ENCODE measurements at regions not wholly inside any gene's neighbourhood (a gene's known extent, or its start where the extent isn't known, plus 50 kb on each side); places are given as distances from the start of the nearest gene placed in this dataset.

DNA sequence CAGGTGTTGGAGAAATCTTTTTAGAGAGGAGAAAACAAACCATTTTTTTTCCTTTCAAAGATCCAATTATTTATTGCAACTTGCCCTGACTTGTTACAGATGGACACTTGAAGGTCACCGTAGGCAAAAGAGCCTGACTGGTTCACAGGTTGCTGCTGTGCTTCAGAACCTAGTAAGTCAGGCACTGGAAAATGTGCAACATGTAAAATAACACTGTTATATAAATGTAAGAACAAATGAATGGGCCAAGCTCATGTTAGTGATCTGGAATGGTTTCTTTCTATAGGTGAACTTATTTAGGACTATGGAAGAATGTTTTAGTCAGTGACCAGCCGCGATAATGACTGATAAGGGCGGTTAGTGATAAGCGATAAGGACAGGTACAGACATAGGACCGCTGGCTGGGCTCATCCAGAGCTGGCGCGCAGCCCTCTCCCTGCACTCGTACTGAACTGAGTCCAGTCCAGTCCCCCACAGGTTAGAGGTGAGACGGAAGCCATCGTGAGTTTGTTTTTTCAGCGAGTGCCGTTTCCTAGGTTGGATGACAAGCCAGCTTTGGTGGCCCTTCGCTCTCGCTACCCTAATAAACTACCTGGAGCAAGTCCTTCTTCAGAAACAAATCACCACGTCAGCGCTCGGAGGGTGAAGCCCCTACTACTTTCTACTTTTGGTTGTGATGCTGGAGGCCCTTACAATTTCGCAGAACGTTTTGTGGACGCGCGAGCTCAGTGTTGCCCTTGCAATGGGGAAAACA lies 94.4 kb upstream of the PRDM1 start:
- DNase-seq (ENCODE audit: low spot score): no peak

DNA sequence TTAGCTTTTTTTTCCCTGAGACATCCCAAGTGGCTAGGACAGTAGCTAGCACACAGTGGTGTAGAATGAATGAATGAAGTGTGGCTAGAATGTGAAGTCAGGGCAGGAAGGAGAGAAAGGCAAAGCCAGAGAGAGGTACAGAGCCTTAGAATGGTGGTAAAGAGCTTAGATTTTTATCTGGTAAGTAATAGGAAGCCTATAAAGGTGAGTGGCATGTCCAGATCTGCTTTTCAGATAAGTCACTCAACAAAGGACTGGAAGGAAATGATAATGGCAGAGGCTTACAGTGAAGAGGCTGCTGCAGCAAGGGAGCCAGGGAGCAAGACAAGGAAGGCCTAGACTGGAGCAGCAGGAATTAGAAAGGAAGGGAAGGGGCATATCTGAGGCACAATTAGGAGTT lies 96.0 kb upstream of the PRDM1 start:
- DNase-seq (ENCODE audit: low spot score): no peak

DNA sequence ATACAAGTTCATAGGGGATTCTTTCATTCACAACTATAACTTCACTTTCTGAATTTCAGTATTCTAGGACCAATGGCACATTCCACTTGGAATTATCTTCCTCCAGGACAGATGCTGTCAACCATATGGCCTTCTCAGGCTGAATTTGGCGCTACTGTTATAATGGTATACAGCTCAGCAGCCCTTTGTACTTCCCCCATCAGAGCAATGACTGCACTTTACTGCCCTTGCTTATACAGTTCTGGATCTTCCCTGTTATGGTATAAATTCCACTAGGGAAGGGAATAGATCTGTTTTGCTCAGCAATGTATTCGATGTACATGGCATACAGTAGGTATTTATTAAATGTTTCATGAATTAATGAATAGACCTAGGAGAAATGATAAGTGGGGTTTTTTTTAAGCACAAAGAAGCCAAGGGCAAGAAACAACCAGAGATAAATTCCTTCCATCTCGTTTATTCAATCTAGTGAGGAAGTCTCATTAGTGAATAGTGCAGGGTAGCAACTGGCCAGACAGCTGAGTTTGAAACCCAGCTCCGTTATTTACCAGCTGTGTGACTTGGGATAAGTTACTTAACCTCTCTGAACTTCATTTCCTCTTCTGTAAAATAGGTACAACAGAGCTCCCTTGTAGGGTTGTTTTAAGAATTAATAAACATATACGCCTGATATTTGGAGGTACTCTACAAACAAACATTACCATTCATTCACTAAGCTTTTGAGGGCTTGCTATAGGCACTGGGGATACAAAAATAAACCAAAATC lies 97.1 kb upstream of the PRDM1 start:
- no peak for DNase-seq (ENCODE audit: low spot score)

DNA sequence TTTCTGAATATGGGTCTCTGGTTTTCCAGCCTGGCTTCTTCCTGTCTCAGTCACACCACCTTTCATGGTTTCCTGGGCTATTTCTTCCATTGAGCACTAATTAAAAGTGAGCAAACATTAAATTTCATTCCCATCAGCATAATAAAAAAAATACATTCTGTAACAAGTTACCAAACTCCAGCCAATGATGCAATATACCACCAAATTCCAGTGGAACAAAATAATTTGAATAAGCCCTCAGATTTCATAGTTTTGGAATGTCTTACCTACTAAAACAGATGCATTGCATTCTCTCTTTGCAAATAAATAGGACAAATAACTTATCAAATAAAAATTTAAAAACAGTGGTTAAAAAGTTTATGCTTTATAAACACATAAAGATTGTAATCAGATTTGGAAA lies 97.8 kb upstream of the PRDM1 start:
- no peak for DNase-seq (ENCODE audit: low spot score)

DNA sequence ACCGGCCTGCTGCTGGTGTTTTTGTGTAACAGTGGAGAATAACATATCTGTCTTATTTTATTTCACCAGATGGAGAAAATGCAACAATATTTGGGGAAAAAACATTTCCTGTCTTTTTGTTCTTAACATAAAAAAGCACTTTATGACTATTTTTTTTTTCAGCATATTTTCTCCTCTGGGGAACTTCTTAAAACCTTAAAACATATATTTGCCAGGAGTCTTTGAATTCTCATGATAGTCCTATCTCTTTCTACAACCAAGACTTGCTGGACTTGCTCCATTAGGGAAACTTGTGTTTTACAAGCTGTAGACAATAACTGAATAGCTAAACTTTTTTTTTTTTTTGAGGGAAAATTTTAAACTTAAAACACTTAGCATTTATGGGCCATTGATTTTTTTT lies 98.6 kb upstream of the PRDM1 start:
- no peak for DNase-seq (ENCODE audit: low spot score)

DNA sequence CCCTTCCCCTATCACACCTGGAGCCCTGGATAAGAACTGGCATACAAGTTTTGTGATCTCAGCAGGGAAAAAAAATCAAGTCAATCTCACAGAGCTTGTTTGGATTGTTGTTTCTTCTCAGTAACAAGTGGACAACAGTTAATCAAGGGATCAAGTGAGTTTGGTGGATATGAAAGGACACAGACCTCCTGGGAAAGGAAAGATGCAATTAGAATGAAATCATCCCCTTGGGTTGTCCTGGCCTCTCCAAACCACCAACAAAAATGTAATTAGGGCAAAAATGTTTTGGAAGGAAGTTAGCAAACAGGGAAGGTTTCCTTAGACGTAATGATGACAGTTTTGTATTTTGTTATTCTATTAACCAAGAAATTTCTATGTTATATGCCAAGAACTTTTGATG lies 99.1 kb upstream of the PRDM1 start:
- no peak for DNase-seq (ENCODE audit: low spot score)

DNA sequence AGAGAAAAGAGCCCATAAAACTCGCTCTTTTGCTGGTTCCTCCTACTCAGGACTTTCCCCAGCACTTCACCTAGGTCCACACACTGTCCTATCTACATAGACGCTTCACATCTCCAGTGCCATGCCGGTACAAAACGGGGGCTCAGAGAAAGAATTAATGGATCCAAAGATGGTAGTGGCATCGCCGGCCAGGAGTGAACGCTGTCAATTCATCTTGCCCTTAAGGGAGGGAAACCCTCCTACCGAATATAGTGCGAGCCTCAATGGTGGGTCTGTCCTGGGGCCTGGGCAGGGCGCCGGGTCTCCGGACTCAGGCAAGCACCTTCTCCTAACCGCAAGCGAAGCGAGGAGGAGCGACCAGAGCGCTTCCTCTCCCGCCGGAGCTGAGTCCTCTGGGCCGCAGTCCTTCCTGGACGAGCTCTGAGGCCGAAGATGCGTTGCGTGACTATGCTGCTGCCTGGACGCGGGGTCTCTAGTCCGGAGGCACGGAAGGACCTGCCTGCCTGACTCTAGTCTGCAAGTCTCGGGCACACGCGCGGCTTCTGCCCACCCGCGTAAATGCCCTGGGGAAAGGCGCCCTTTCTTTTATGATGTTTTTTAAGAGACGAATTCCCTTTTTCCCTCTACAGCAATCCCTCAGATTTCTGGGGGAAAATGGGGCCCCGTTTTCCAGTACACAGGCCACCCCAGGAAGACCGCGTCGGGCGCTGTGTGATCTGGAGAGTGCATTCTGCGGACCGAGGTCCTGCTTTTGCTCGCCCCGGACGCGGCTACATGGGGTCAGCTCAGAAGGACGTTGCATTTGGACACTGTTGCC lies 100.1 kb upstream of the PRDM1 start:
- DNase-seq (ENCODE audit: low spot score): no peak

DNA sequence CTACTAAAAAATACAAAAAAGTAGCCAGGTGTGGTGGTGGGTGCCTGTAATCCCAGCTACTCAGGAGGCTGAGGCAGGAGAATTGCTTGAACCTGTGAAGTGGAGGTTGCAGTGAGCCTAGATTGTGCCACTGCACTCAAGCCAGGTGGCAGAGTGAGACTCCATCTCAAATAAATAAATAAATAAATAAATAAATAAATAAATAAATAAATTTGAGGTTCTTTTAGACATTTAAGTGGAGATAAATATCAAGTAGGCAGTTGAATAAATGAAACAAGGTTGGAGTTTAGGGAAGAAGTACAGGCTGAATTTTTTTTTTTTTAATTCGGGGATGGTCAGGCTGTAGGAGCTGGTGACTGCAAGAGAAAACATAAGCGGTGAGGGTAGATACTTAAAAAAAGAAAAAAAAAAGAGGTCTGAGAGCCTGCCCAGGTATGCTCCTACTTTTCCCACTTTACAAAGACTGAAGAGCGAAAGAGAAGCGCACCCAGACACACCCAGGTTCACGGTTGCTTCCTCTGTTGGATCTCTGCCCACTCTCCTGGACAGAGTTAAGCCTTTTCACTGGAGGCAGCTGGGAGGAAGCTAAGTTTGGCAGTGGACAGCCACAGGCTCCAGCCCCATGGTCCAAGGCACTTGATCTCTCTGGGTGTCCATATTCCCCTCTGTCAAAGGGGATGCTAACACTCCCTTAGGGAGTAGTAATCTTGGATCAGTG lies 100.9 kb upstream of the PRDM1 start:
- peak; percentile 37 for DNase-seq (ENCODE audit: low spot score)

DNA sequence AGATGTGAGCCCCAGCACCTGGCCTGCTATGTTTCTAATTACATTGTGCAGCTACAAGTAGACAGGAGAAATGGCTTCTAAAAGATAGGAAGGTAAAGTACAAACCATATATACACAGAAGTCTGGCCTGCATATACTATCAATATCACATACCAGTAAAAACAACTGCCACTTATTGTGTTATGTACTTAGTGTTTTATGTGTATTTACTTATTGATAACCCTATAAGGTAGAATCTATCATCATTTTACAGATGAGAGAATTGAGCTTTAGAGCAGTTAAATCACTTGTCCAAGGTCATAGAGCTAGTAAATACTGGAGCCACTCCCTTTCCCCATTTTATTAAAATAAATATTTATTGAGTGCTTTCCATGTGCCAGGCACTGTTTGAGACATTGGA lies 102.4 kb upstream of the PRDM1 start:
- DNase-seq (ENCODE audit: low spot score): no peak

DNA sequence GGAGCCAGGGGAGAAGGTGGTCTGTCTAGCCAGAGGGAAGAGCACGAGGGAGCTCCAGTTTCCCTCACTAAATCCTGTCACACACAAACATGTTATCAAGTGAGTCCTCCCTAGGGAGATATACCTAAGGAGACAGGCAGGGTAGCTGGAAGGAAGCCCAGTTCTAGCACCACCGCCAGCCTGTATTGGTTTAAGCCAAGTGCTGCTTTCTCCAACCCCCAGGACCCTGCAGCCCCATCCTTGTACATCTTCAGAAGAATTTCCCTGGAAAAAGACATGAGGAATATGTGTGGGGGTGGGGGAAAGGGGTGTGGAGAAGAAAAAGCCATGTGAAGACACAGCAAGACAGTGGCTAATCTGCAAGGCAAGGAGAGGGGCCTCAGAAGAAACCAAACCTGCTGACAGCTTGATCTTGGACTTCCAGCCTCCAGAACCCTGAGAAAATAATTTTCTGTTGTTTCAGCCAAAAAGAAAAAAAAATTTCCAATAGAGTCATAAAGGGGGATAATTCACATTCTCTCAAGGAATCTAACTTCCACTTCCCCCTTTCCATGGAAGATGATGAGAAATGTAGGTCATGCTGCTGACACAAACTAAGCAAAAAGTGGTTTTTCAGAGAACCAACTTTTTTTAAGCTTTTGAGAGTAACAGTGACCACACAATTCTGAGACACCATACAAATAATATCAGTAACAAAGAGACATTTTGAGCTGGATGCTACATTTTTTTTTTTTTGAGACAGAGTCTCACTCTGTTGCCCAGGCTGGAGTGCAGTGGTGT lies 103.2 kb upstream of the PRDM1 start:
- DNase-seq (ENCODE audit: low spot score): no peak

DNA sequence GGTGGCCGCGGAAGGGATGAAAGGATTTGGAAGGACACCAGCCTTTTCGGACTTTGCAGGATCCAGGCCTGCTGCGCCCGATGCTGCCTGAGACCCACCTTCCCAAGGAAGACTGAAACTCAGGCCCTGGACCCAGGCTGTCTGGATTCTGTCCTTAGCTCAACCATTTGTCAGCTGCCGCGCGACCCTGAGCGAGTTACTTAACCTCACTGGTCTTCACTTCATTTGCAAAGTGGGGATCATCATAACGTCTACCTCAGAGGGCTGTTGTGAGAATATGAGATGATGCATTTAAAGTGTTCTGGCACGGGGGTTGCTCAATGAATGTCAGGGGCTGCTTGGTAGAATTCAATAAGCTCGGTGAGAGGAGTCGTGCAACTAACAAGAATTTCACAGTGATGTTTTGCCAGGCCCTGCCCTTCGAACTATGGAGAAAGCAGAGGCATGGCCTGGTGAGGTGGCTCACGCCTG lies 104.2 kb upstream of the PRDM1 start:
- no peak for DNase-seq (ENCODE audit: low spot score)

DNA sequence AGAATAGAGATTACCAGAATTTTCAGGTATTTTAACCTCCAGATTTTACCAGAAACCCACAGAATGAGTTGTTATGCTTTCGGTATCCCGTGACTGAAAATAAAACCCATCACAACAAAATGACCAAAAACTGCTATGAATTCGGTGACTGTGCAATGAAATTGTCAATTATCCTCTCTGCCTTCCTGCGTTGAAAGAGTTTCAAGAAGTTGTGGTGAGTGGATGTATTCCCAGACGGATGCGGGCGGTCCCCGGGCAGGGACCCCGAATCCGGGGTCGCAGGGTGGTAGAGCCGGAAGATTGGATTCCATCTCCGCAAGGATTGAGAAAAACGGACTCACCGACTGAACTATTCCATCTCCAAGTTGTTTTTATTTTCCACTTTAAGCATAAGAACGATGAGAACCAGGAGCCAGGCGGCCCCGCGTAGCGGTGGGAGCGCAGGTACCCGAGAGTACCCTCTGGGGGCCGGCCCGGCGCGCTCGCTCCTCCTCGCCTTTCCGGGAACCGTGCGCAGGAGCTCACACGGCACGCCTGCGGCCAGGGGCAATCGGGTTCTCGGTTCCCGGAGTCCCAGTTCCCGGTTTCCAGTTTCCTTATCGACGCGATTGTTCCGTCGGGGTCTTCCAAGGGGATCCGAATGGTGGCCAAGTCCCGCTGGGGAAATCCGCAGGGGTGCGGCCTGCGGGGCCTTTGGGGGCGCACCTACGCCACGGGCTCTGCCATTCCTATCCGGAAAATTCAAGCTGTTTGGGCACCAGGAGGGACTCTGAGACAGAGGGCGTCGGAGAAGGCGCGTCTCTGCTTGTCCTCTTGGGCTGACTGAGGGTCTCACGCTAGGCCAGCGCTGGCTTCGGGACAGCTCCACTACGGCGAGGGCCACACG lies 104.9 kb upstream of the PRDM1 start:
- DNase-seq (ENCODE audit: low spot score): no peak

DNA sequence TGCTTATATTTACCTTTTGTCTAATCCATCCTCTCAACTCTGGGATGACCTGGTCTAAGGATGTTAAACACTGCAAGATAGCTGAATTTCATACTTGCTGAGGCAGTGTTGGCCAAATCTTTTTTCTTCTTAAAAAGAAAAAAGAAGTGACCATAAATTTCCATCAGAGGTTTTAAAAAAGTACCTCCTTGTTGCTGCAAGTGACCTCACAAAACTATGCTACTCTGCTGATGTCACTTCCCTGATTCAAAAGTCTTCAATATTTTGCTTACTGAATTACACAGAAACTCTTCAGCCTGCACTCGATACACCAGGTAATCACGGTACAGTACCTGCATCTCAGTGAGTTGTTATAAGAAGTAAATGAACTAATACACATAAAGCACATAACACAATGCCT lies 107.2 kb upstream of the PRDM1 start:
- no peak for DNase-seq (ENCODE audit: low spot score)

DNA sequence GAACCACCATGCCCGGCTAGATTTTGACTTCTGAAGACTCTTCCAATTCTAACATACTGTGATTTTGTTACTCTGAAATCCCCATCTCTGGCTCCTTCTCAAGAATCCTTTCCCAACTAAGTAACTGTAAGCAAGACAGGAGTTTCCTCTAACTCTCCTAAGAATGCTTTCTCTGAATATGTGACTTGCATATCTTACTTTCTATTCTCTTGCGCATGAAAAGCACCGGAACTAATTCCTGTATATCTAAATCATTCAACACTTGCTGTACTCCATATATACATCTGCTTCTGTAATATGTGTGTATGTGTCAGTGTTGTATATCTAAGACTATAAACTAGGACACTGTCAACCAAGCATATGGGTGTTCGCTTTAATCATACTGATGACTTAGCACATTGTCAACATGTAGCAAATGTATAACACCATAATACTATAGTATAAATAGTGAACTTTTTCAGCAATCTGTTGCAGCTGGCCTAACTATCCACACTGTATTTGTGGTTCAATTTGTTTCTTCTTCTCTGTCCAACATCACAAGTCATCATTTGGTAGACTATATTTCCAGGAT lies 108.1 kb upstream of the PRDM1 start:
- DNase-seq (ENCODE audit: low spot score): no peak

DNA sequence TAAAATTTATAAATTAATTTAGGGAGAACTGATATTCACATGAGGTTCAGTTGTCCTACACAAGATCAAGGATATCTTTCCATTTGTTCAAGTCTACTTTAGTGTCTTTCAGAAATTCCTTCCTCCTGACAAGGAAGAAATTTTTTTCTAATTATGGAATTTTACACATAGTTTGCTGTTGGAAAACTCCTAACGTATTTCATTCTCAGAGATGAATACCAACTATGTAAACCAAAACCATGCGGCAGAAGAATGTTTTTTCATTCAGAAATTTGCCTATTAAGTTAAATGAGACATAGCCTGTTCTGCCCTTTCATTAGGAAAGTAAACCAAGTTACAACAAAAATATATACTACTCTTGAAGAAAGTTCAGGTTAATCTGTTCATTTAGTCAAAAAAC lies 111.2 kb upstream of the PRDM1 start:
- no peak for DNase-seq (ENCODE audit: low spot score)

DNA sequence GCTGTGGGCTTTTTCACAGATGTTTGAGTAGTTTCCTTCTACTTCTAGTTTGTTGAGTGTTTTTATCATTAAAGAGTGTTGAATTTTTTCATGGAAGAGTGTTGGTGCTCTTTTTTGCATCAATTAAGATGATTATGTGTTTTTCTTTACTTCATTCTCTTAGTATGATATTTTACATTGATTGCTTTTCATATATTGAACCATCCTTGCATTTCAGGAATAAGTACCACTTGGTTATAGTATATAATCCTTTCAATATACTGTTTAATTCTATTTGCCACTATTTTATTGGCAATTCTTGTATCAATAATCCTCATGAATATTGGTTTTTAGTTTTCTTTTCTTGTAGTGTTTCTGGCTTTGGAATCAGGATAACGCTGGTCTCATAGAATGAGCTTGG lies 113.7 kb upstream of the PRDM1 start:
- no peak for DNase-seq (ENCODE audit: low spot score)

DNA sequence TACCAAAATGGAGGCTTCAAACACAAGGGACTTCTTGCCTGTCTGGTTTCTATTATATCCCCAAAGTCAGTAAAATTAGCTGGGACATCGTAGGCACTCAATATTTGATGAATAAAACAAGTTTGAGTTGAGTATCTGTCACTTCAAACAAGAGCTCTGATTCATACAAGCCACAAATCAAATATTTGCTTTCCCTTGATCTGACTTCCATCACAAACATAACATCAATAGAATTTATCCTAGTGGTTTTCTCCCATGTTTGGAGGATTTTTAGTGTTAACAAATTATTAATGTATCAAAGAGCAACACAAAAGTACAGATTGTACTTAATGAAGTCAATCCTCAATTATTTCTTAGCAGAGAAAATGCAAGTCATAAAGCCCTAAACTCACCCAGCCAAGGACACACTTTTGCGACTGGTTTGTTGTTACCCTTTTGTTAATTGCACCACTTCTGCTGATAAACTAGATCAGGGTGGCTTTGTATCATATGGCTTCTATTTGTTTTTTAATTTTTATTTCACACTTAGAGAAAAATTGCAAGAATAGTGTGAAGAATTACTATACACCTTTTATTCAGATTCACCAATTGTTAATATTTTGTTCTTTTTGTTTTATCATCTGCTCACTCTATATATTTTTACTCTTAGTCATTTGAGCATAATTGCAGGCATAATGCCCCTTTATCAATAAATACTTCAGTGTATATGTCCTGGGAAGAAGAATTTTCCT lies 117.4 kb upstream of the PRDM1 start:
- DNase-seq (ENCODE audit: low spot score): no peak

DNA sequence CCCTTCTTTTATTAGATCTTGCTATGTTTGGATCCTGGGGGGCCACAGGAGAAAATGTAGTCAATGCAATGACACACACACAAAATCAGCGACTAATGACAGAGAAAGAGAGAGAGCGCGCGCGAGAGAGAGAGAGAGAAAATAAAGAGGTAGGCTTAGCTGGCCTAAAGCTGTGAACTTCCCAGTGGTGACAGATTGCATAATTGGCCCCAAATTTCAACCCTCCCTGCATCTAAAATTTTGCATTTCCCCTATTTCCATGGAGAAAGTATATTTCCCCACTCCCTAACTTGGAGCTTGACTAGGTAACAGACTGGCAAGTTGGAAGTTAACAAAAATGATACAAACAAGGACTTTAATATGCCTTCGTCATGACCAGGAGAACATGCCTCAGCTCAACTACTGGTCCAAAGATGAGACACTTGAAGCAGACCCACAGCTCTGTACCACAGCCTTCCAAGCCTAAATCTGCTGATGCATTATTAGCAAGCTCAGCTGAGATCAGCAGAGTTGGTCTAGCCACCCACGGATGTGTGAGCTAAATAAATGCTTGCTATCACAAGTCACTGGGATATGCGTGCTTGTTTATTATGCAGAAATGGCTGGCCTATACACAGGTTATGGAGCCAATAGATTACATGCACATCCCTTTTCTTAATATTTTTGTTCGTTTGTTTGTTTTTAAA lies 118.1 kb upstream of the PRDM1 start:
- DNase-seq (ENCODE audit: low spot score): no peak
